Thyroid gland (tissue), 4 donors: ENCODE measurements at regions not wholly inside any gene's neighbourhood (a gene's known extent, or its start where the extent isn't known, plus 50 kb on each side); places are given as distances from the start of the nearest gene placed in this dataset.

Experiments
- DNase-seq, 2 donors: peaks; one replicate each; pipeline ENCODE4 v3.0.0-alpha.2; 2019
- H3K27ac ChIP-seq, 3 donors: fragments of 200-600 bp; sonication (generic); 1 replicate in 2 of 3; 2 replicates in 1 of 3; pipeline ENCODE4 v1.5.1; 2016 to 2019; ENCODE audit warnings: mild to moderate bottlenecking in 1 of 3, moderate library complexity in 1 of 3
- H3K27me3 ChIP-seq: fragments of 200-600 bp; sonication (generic); one replicate; pipeline ENCODE4 v1.5.1; 2019
- H3K36me3 ChIP-seq, 2 donors: fragments of 200-600 bp; sonication (generic); one replicate each; pipeline ENCODE4 v1.5.1; 2016 to 2019
- H3K4me1 ChIP-seq, 2 donors: fragments of 200-600 bp; sonication (generic); one replicate each; pipeline ENCODE4 v1.5.1; 2017 to 2019
- H3K4me3 ChIP-seq, 3 donors: fragments of 200-600 bp; sonication (generic); replicated peaks in 1 of 3; 1 replicate in 2 of 3; 2 replicates in 1 of 3; pipeline ENCODE4 v1.5.1; 2016; ENCODE audit warnings: mild to moderate bottlenecking in 1 of 3
- H3K9me3 ChIP-seq: fragments of 200-600 bp; sonication (generic); one replicate; pipeline ENCODE4 v1.5.1; 2017
- POLR2A ChIP-seq, 2 donors: fragments of 450-650 bp; IDR thresholded peaks; one replicate each; pipeline ENCODE4 v1.6.1; 2017; ENCODE audit warnings: antibody characterized with exemption in 2 of 2, mild to moderate bottlenecking in 2 of 2, moderate library complexity in 1 of 2
- WGBS, 2 donors: methylation state at CpG; one replicate each; pipeline ENCODE4 v1.1.5; 2017; 5-methylcytosine and 5-hydroxymethylcytosine counted together
- intact Hi-C: fragments of 100-400 bp; cut with DNase I; formaldehyde crosslinking; loops from one replicate; pipeline ENCODE4 v1.15.1; 2023
- TF ChIP-seq, protein P1 (sequence below), 6 experiments: fragments of 200-600 bp in 3 of 6; fragments of 450-650 bp in 3 of 6; sonication (generic) in 3 of 6; IDR thresholded peaks; one replicate each; pipeline ENCODE4 v1.5.1; 2016 to 2019; ENCODE audit warnings: antibody characterized with exemption in 6 of 6, mild to moderate bottlenecking in 2 of 6, inconsistent platforms in 1 of 6, moderate library complexity in 1 of 6

DNA sequence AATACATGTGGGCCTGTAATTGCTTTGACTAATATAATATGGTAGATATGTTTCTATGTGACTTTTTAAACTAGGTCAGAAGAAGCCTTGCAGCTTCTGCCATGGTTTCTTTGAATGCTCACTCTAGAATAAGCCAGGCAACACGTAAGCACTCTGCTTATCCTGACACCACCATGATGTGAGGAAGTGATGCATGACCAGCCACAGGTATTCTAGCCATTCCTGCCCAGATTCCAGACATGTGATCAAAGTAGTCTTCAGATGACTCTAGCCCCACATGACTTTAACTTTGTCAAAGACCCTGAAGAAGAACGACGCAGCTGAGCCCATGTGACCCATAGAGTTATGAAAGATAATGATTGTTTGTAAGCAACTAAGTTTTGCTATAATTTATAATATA, 276.1 kb upstream of the NCAM1 start:
- no peak overlapping the region for H3K27ac ChIP-seq
- WGBS, 2 donors: 57 to 61% methylated on average over 3 of the region's 3 CpGs
- intact Hi-C loops: no loop called here
- no peaks in the 10 kb centered on the region for H3K27me3 ChIP-seq
- no peaks in the 10 kb centered on the region for H3K4me1 ChIP-seq
- no peak overlapping the region for H3K4me3 ChIP-seq
- TF ChIP-seq, protein P1, sequence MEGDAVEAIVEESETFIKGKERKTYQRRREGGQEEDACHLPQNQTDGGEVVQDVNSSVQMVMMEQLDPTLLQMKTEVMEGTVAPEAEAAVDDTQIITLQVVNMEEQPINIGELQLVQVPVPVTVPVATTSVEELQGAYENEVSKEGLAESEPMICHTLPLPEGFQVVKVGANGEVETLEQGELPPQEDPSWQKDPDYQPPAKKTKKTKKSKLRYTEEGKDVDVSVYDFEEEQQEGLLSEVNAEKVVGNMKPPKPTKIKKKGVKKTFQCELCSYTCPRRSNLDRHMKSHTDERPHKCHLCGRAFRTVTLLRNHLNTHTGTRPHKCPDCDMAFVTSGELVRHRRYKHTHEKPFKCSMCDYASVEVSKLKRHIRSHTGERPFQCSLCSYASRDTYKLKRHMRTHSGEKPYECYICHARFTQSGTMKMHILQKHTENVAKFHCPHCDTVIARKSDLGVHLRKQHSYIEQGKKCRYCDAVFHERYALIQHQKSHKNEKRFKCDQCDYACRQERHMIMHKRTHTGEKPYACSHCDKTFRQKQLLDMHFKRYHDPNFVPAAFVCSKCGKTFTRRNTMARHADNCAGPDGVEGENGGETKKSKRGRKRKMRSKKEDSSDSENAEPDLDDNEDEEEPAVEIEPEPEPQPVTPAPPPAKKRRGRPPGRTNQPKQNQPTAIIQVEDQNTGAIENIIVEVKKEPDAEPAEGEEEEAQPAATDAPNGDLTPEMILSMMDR (IDR thresholded peaks at IDR 0.05): no peak
- no peak for TF ChIP-seq POLR2A (IDR thresholded peaks at IDR 0.05)
- DNase-seq: no peak
- no peaks in the 10 kb centered on the region for H3K9me3 ChIP-seq
- no peaks in the 10 kb centered on the region for H3K36me3 ChIP-seq

GRCh38 chr11:112689851-112690250, 271.4 kb upstream of the NCAM1 start:
- H3K4me1 ChIP-seq: no peaks in the 10 kb centered on the region
- TF ChIP-seq, protein P1 (IDR thresholded peaks at IDR 0.05): no peak
- TF ChIP-seq POLR2A (IDR thresholded peaks at IDR 0.05): no peak
- H3K27ac ChIP-seq: no peak overlapping the region
- DNase-seq: no peak
- intact Hi-C loops: no loop called here
- no peaks in the 10 kb centered on the region for H3K27me3 ChIP-seq
- H3K36me3 ChIP-seq: no peaks in the 10 kb centered on the region
- 82 to 85% methylated on average over 6 of the region's 6 CpGs for WGBS, 2 donors
- no peak overlapping the region for H3K4me3 ChIP-seq
- no peaks in the 10 kb centered on the region for H3K9me3 ChIP-seq

- whole genome bisulfite sequencing, 2 donors: 79 to 94% methylated on average over 2 of the region's 2 CpGs
- Histone ChIP-seq H3K9me3 (no peaks in the 10 kb centered on the region), H3K27ac (no peak overlapping the region), H3K4me1 (no peaks in the 10 kb centered on the region), H3K36me3 (no peaks in the 10 kb centered on the region), H3K4me3 (no peak overlapping the region), H3K27me3 (no peaks in the 10 kb centered on the region)
- no peak for DNase-seq
- intact Hi-C loops: no loop called here
- TF ChIP-seq, protein P1 (IDR thresholded peaks at IDR 0.05): no peak
Measured at GRCh38 chr11:112693781-112694180, 267.4 kb upstream of the NCAM1 start.

DNA sequence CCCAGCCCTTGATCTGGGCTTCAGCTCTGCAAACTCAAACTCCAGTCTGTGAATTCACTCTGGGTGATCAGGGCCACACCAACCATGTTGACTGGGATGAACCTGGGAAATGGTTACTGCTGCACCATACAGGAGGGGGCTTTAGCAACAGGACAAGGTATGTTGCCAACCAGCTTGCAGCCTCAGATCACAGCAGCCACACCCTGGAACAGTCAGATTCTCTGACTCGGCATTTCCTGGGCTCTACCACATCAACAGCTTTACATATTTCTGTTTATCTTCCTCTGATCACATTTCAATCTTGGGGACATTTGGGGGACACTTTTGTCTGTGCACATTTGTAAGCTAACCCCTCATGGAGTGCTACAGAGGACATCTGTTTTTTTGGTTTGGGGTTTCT, 267.0 kb upstream of the NCAM1 start:
- Histone ChIP-seq H3K4me1 (no peaks in the 10 kb centered on the region), H3K9me3 (no peaks in the 10 kb centered on the region), H3K4me3 (no peak overlapping the region), H3K27me3 (no peaks in the 10 kb centered on the region), H3K27ac (no peak overlapping the region), H3K36me3 (no peaks in the 10 kb centered on the region)
- intact Hi-C loops: no loop called here
- TF ChIP-seq, protein P1 (IDR thresholded peaks at IDR 0.05): no peak
- TF ChIP-seq POLR2A (IDR thresholded peaks at IDR 0.05): no peak
- WGBS, 2 donors: 82 to 83% methylated on average over 1 of the region's 1 CpG
- no peak for DNase-seq

DNA sequence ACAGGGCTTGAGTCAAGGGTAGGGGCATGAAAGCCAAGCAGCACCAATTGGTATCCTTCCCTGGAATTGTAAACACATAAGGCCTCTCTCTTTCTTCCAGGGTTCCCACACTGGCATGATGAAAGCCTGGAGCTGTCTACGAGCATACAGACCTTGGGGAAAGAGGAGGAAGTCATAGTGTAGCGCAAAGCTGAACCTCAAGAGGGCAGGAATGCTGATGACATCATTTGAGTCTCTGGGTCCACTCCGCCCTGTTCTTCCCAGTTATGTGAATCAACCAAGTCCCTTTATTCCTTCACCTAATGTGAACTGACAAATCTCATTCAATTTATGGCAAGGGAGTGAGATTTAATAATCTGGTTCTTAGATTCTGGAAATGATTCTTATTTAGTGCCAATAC, 266.4 kb upstream of the NCAM1 start:
- Histone ChIP-seq H3K4me1 (no peaks in the 10 kb centered on the region), H3K9me3 (no peaks in the 10 kb centered on the region), H3K27me3 (no peaks in the 10 kb centered on the region), H3K27ac (no peak overlapping the region), H3K4me3 (no peak overlapping the region), H3K36me3 (no peaks in the 10 kb centered on the region)
- TF ChIP-seq, protein P1 (IDR thresholded peaks at IDR 0.05): no peak
- TF ChIP-seq POLR2A (IDR thresholded peaks at IDR 0.05): no peak
- no peak for DNase-seq
- 89 to 93% methylated on average over 3 of the region's 3 CpGs for WGBS, 2 donors
- intact Hi-C loops: no loop called here
